Spleen (tissue), 7 donors: ENCODE measurements at regions not wholly inside any gene's neighbourhood (a gene's known extent, or its start where the extent isn't known, plus 50 kb on each side); places are given as distances from the start of the nearest gene placed in this dataset.

Source experiments
- POLR2A ChIP-seq, 3 donors: fragments of 450-650 bp; IDR thresholded peaks; one replicate each; pipeline ENCODE4 v1.5.1; 2017; ENCODE audit warnings: antibody characterized with exemption in 3 of 3, mild to moderate bottlenecking in 1 of 3
- POLR2AphosphoS5 ChIP-seq, 3 donors: sonication (generic); formaldehyde crosslinking; IDR thresholded peaks; one replicate each; pipeline ENCODE4 v1.5.1; 2017; ENCODE audit warnings: antibody characterized with exemption in 3 of 3
- TF ChIP-seq, protein P1 (sequence below), 11 experiments: fragments of 200-600 bp in 7 of 11; fragments of 450-650 bp in 4 of 11; sonication (generic) in 4 of 11; IDR thresholded peaks in 8 of 11; conservative IDR thresholded peaks in 3 of 11; 1 replicate in 7 of 11; 2 replicates in 4 of 11; pipeline versions ENCODE4 v1.4.0 to v1.8.0; 2016 to 2021; ENCODE audit warnings: antibody characterized with exemption in 11 of 11, inconsistent platforms in 4 of 11, mild to moderate bottlenecking in 1 of 11
- donor health status: DM: no; HTN: no; CAD: no; lungs with moderate emphysema.
- donor health status: DM: no; HTN: no; CAD: no.
- donor health status: DM: no; HTN: no; CAD: no.

DNA sequence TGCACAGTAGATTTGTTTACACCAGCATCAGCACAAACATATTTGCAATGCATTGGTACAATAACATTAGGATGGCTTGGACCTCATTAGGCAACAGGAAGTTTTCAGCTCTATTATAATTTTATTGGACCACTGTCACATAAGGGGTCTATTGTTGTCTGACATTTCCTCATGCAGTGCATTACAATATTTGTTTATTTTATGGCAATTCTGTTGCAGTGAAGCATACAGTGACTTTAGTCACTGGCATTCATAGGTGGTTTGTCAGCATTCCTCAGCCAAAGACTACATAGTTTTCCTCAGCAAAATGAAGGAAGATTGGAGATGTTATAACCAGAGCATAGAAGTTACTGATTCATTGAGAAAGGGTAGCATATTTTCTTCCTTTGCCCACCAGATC lies 1732.9 kb downstream of the PCDH9 start:
- TF ChIP-seq, protein P1, sequence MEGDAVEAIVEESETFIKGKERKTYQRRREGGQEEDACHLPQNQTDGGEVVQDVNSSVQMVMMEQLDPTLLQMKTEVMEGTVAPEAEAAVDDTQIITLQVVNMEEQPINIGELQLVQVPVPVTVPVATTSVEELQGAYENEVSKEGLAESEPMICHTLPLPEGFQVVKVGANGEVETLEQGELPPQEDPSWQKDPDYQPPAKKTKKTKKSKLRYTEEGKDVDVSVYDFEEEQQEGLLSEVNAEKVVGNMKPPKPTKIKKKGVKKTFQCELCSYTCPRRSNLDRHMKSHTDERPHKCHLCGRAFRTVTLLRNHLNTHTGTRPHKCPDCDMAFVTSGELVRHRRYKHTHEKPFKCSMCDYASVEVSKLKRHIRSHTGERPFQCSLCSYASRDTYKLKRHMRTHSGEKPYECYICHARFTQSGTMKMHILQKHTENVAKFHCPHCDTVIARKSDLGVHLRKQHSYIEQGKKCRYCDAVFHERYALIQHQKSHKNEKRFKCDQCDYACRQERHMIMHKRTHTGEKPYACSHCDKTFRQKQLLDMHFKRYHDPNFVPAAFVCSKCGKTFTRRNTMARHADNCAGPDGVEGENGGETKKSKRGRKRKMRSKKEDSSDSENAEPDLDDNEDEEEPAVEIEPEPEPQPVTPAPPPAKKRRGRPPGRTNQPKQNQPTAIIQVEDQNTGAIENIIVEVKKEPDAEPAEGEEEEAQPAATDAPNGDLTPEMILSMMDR (IDR thresholded peaks at IDR 0.05 in 8 of 11, conservative IDR thresholded peaks at IDR 0.05 in 3 of 11), result no peak
- no peak for TF ChIP-seq POLR2A (IDR thresholded peaks at IDR 0.05)
- no peak for TF ChIP-seq POLR2AphosphoS5 (IDR thresholded peaks at IDR 0.05)
